ENCODE measurements at regions not wholly inside any gene's neighbourhood (a gene's known extent, or its start where the extent isn't known, plus 50 kb on each side); places are given as distances from the start of the nearest gene placed in this dataset.

DNA sequence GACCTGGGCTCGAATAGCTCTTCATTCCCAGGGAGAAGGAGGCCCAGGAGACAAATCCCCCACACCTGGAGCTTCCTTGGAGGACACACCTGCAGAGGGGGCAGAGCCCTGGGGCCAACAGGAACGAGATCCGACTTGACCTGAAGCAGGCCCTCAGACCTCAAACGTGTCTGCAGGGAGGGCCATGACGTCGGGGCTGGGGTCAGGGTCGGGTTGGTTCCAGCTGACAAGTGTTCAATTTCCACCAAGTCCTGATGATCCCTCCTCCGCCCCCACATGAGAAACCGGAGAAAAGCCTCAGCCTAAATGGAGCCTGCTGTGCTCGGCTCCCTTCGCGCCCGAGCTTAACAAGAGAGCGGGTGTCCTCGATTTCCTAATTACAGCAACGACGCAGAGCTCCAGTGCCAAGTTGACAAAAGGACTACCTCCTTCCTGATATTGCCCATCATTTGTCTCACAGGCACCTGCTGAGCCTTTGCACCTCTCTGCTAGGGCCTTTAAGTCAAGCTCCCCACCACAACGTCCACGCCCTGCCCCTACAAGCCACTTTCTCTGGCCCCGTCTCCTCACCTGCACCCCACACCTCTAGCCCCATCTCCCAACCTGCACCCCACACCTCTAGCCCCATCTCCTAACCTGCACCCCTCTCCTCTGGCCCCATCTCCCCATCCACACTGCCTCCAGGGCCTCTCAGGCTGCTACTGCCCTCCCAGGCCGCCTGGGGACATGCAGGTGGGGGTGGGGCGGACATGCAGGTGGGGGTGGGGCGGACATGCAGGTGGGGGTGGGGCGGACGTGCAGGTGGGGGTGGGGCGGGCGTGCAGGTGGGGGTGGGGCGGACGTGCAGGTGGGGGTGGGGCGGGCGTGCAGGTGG lies 519.4 kb downstream of the GLRX3 start:
- H3K4me3 ChIP-seq (replicated peaks in 1 of 2; ENCODE audit: low read depth in 2 of 2, low read length in 2 of 2) = no peak overlapping the region
- no peak for DNase-seq (ENCODE audit: low read depth in 2 of 2)
- TF ChIP-seq, protein P1, sequence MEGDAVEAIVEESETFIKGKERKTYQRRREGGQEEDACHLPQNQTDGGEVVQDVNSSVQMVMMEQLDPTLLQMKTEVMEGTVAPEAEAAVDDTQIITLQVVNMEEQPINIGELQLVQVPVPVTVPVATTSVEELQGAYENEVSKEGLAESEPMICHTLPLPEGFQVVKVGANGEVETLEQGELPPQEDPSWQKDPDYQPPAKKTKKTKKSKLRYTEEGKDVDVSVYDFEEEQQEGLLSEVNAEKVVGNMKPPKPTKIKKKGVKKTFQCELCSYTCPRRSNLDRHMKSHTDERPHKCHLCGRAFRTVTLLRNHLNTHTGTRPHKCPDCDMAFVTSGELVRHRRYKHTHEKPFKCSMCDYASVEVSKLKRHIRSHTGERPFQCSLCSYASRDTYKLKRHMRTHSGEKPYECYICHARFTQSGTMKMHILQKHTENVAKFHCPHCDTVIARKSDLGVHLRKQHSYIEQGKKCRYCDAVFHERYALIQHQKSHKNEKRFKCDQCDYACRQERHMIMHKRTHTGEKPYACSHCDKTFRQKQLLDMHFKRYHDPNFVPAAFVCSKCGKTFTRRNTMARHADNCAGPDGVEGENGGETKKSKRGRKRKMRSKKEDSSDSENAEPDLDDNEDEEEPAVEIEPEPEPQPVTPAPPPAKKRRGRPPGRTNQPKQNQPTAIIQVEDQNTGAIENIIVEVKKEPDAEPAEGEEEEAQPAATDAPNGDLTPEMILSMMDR (IDR thresholded peaks at IDR 0.05; ENCODE audit: low read depth, low read length) = no peak

DNA sequence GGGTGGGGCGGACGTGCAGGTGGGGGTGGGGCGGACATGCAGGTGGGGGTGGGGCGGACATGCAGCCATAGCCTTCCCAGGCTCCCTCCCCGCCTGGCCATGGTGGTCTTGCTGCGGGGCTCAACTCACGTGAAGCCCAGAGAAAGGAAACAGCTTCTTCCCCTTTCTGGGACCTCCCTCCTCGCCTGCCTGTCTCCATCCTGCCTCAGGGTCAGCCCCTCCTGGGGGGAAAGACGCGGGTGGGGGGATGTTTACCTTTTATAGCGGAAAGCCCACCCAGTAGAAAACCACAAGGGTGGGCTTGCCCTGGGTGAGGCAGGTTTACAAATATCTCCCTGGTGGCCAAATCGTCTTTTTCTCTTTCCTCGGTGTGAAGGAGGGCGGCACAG lies 520.0 kb downstream of the GLRX3 start:
- TF ChIP-seq, protein P1 (IDR thresholded peaks at IDR 0.05; ENCODE audit: low read depth, low read length) = no peak
- DNase-seq (ENCODE audit: low read depth in 2 of 2) = no peak
- H3K4me3 ChIP-seq (replicated peaks in 1 of 2; ENCODE audit: low read depth in 2 of 2, low read length in 2 of 2) = no peak overlapping the region

DNA sequence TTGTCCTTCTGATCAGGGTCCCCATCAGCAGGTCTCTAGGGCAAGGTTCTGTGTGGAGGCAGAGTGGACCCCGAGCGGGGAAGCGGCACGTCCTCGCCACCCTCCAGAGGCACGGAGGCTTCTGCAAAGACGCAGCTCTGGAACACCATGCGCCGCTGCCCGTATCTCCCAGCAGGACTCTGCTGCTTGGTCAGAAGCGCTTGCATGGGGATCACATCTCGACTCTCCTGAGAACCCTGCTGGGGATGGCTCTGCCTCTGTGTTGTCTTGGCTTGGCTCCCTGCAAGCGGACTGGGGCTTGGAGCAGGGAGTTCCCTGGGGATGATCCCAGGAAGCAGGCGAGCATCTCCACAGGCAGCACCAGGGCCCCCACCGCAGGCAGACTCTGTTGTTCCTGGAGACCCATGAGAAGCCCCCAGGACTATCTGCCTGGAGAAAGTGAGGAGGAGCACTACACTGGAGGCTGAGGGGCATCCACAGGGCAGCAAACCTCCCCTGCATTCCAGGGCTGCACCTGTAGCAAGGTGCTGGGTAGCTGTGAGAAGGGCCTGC lies 520.5 kb downstream of the GLRX3 start:
- TF ChIP-seq, protein P1 (IDR thresholded peaks at IDR 0.05; ENCODE audit: low read depth, low read length) = no peak
- no peak overlapping the region for H3K4me3 ChIP-seq (replicated peaks in 1 of 2; ENCODE audit: low read depth in 2 of 2, low read length in 2 of 2)
- DNase-seq (ENCODE audit: low read depth in 2 of 2) = no peak

DNA sequence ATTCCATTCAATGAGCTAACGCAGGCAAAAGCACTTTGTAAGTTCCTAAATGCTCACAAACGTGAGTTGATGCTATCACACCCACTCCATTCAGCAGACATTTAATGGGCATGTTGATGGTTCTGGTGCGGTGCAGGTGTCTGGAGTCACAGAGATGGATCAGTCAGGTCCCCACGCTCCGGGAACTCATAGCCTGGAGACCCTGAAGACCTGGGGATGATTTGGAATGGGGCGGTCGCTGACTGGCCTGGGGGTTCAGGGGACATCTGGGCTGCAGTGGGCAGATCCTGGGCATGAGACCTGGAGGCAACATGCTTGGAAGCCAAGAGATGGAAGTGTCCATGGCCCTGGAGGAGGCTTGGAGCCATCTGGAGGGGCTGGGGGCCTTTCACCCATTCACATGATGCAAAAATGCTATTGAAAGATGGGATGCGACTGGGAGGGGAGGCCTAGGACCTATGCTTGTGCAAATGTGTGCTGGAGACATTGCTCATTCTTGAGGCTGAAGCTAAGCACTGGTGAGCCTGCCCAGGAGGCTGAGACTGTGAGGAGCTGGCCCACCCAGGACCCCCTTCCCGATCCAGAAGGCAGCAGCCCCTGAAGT lies 522.6 kb downstream of the GLRX3 start:
- DNase-seq (ENCODE audit: low read depth in 2 of 2) = no peak
- H3K4me3 ChIP-seq (replicated peaks in 1 of 2; ENCODE audit: low read depth in 2 of 2, low read length in 2 of 2) = no peak overlapping the region
- TF ChIP-seq, protein P1 (IDR thresholded peaks at IDR 0.05; ENCODE audit: low read depth, low read length) = no peak

DNA sequence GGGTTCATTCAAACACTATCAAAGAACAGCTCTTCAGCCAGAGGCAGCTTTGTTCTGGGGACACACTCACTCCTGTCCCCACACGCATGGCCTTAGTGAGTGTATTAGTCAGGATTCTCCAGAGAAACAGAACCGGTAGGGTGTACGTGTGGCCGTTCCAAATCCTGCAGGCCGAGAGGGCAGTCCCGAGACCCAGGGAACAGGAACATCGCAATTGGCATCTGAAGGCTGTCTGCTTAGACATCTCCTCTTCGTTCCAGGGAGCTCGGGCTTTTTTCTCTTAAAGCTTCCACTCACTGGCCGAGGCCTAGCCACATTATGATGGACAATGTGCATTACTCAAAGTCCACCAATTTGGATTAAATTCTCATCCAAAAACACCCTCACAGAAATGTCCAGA lies 523.3 kb downstream of the GLRX3 start:
- H3K4me3 ChIP-seq (replicated peaks in 1 of 2; ENCODE audit: low read depth in 2 of 2, low read length in 2 of 2) = no peak overlapping the region
- DNase-seq (ENCODE audit: low read depth in 2 of 2) = no peak
- TF ChIP-seq, protein P1 (IDR thresholded peaks at IDR 0.05; ENCODE audit: low read depth, low read length) = no peak

DNA sequence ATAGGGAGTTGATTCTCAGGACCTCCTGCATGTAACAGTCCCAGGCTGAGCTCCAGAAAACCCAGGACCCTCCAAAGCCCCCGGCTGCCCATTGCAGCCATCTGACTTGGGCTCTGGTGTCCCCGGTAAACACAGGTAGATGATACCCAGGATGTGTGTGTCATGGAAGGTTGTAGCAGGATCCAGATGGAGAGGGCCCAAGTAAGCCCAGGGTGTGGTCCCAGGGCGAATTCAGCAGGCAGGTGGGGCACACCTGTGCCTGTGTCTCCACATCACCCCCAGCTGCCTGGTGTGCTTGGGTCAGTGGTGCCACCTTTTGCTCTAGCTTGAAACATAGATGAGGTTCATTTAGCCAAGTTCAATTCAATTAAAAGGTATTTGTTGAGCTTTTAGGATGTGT lies 524.1 kb downstream of the GLRX3 start:
- TF ChIP-seq, protein P1 (IDR thresholded peaks at IDR 0.05; ENCODE audit: low read depth, low read length) = no peak
- DNase-seq (ENCODE audit: low read depth in 2 of 2) = no peak

More for the DNA sequence above, 524.1 kb downstream of the GLRX3 start:
- H3K4me3 ChIP-seq (replicated peaks in 1 of 2; ENCODE audit: low read depth in 2 of 2, low read length in 2 of 2) = no peak overlapping the region
